Muscle layer of colon (tissue), 2 donors: ENCODE measurements at regions not wholly inside any gene's neighbourhood (a gene's known extent, or its start where the extent isn't known, plus 50 kb on each side); places are given as distances from the start of the nearest gene placed in this dataset.
"Not testable (repeated sequence)": the region's sequence is repeated elsewhere in the genome, so short reads cannot be mapped to it uniquely, and the experiment has no call there.

Experiments
- H3K27ac ChIP-seq: one replicate; pipeline ENCODE4 v1.7.0; 2013; ENCODE audit warnings: low read depth, mild to moderate bottlenecking, low read length, moderate library complexity
- H3K27me3 ChIP-seq, 2 donors: one replicate each; pipeline ENCODE4 v1.7.0; 2013; ENCODE audit warnings: low read length in 2 of 2, mild to moderate bottlenecking in 2 of 2; ENCODE audit not compliant: insufficient read depth in 2 of 2, control insufficient read depth in 1 of 2
- H3K36me3 ChIP-seq: one replicate; pipeline ENCODE4 v1.7.0; 2013; ENCODE audit warnings: mild to moderate bottlenecking, low read length; ENCODE audit not compliant: insufficient read depth
- H3K4me1 ChIP-seq: one replicate; pipeline ENCODE4 v1.7.0; 2013; ENCODE audit warnings: mild to moderate bottlenecking, low read length; ENCODE audit not compliant: insufficient read depth
- H3K4me3 ChIP-seq, 2 donors: one replicate each; pipeline ENCODE4 v1.7.0; 2013; ENCODE audit warnings: low read length in 2 of 2, low read depth in 1 of 2, mild to moderate bottlenecking in 1 of 2, moderate library complexity in 1 of 2
- H3K9ac ChIP-seq: one replicate; pipeline ENCODE4 v1.7.0; 2013; ENCODE audit warnings: low read length
- H3K9me3 ChIP-seq: one replicate; pipeline ENCODE4 v1.7.0; 2013; ENCODE audit warnings: mild to moderate bottlenecking, low read length
- donor health status: abdominal sarcoma.
- donor health status: Adenocarcinoma of cecum.

GRCh38 chr7:56447864-56448693 is 331.9 kb upstream of the NUPR2 start:
- Histone ChIP-seq H3K27ac (no peak overlapping the region), H3K4me3 (no peak overlapping the region), H3K27me3 (no peaks in the 10 kb centered on the region), H3K36me3 (no peaks in the 10 kb centered on the region), H3K9me3 (peaks cover 14% of the 10 kb centered on the region), H3K9ac (no peak overlapping the region), H3K4me1 (no peaks in the 10 kb centered on the region)

- not testable (repeated sequence) for H3K9me3 ChIP-seq, H3K36me3 ChIP-seq, H3K4me1 ChIP-seq, H3K27ac ChIP-seq, H3K9ac ChIP-seq, H3K4me3 ChIP-seq, H3K27me3 ChIP-seq
Measured at GRCh38 chr7:56420528-56420927, 304.3 kb upstream of the NUPR2 start.

- Histone ChIP-seq H3K9ac (no peak overlapping the region), H3K27me3 (no peaks in the 10 kb centered on the region), H3K4me3 (no peak overlapping the region), H3K36me3 (no peaks in the 10 kb centered on the region), H3K9me3 (no peaks in the 10 kb centered on the region), H3K4me1 (no peaks in the 10 kb centered on the region), H3K27ac (no peak overlapping the region)
Measured at GRCh38 chr7:56375173-56375572, 259.0 kb upstream of the NUPR2 start.

GRCh38 chr7:56374666-56375065 is 258.4 kb upstream of the NUPR2 start:
- not testable (repeated sequence) for H3K4me3 ChIP-seq, H3K27me3 ChIP-seq, H3K9me3 ChIP-seq

GRCh38 chr7:56373314-56373713 is 257.1 kb upstream of the NUPR2 start:
- H3K36me3 ChIP-seq, H3K4me3 ChIP-seq, H3K9ac ChIP-seq, H3K27ac ChIP-seq, H3K27me3 ChIP-seq, H3K4me1 ChIP-seq, H3K9me3 ChIP-seq: not testable (repeated sequence)

More at GRCh38 chr7:56374666-56375065, 258.4 kb upstream of the NUPR2 start:
- H3K9ac ChIP-seq, H3K4me1 ChIP-seq, H3K36me3 ChIP-seq, H3K27ac ChIP-seq: not testable (repeated sequence)

- not testable (repeated sequence) for H3K27ac ChIP-seq, H3K4me1 ChIP-seq, H3K36me3 ChIP-seq, H3K9ac ChIP-seq, H3K4me3 ChIP-seq, H3K27me3 ChIP-seq, H3K9me3 ChIP-seq
Measured at GRCh38 chr7:56371792-56372191, 255.6 kb upstream of the NUPR2 start.

- not testable (repeated sequence) for H3K36me3 ChIP-seq, H3K27me3 ChIP-seq, H3K9me3 ChIP-seq
Measured at GRCh38 chr7:56370208-56370872, 254.1 kb upstream of the NUPR2 start.

GRCh38 chr7:56367914-56368313 is 251.7 kb upstream of the NUPR2 start:
- H3K27me3 ChIP-seq, H3K9ac ChIP-seq, H3K4me3 ChIP-seq, H3K27ac ChIP-seq, H3K4me1 ChIP-seq, H3K9me3 ChIP-seq, H3K36me3 ChIP-seq: not testable (repeated sequence)

More at GRCh38 chr7:56370208-56370872, 254.1 kb upstream of the NUPR2 start:
- not testable (repeated sequence) for H3K4me3 ChIP-seq, H3K27ac ChIP-seq, H3K4me1 ChIP-seq, H3K9ac ChIP-seq

GRCh38 chr7:56367411-56367810 is 251.2 kb upstream of the NUPR2 start:
- H3K4me3 ChIP-seq, H3K4me1 ChIP-seq, H3K9me3 ChIP-seq, H3K27ac ChIP-seq, H3K9ac ChIP-seq, H3K36me3 ChIP-seq, H3K27me3 ChIP-seq: not testable (repeated sequence)

GRCh38 chr7:56366701-56367100 is 250.5 kb upstream of the NUPR2 start:
- not testable (repeated sequence) for H3K9ac ChIP-seq, H3K36me3 ChIP-seq, H3K27ac ChIP-seq, H3K9me3 ChIP-seq, H3K4me1 ChIP-seq, H3K4me3 ChIP-seq, H3K27me3 ChIP-seq

- not testable (repeated sequence) for H3K27me3 ChIP-seq, H3K4me1 ChIP-seq, H3K9ac ChIP-seq, H3K9me3 ChIP-seq, H3K36me3 ChIP-seq, H3K27ac ChIP-seq, H3K4me3 ChIP-seq
Measured at GRCh38 chr7:56352576-56352975, 236.4 kb upstream of the NUPR2 start.

- not testable (repeated sequence) for H3K36me3 ChIP-seq, H3K27me3 ChIP-seq, H3K4me1 ChIP-seq, H3K9ac ChIP-seq, H3K27ac ChIP-seq, H3K9me3 ChIP-seq, H3K4me3 ChIP-seq
Measured at GRCh38 chr7:56351181-56351580, 235.0 kb upstream of the NUPR2 start.
